ENCODE measurements at regions not wholly inside any gene's neighbourhood (a gene's known extent, or its start where the extent isn't known, plus 50 kb on each side); places are given as distances from the start of the nearest gene placed in this dataset.

GRCh38 chr22:49602481-49602880, 225.2 kb downstream of the BRD1 start:
- CTCF ChIA-PET (ENCODE audit: low intra/inter-chr PET ratio, low total read pairs), result no interaction called here

More at GRCh38 chr22:49602481-49602880, 225.2 kb downstream of the BRD1 start:
- peaks cover 10% of the 10 kb centered on the region; the same call in 1 of the 2 replicates for H3K9me3 ChIP-seq (ENCODE audit: low read length)
- FAIRE-seq (no peak), DNase-seq (ENCODE audit: low spot score) (no peak), ATAC-seq (no peak)
- no peak overlapping the region for H3K27ac ChIP-seq (ENCODE audit: extremely low read length, insufficient read depth, low read length)
- 50% methylated on average over 2 of the region's 13 CpGs for WGBS (ENCODE audit: low lambda C conversion rate)
- TF ChIP-seq ZNF382 (CRISPR knock-in tag; IDR thresholded peaks at IDR 0.05; ENCODE audit: borderline replicate concordance), result no peak
- no peak for TF ChIP-seq ZNF329 (CRISPR knock-in tag; IDR thresholded peaks at IDR 0.05; ENCODE audit: low read depth)
- TF ChIP-seq, protein P1, sequence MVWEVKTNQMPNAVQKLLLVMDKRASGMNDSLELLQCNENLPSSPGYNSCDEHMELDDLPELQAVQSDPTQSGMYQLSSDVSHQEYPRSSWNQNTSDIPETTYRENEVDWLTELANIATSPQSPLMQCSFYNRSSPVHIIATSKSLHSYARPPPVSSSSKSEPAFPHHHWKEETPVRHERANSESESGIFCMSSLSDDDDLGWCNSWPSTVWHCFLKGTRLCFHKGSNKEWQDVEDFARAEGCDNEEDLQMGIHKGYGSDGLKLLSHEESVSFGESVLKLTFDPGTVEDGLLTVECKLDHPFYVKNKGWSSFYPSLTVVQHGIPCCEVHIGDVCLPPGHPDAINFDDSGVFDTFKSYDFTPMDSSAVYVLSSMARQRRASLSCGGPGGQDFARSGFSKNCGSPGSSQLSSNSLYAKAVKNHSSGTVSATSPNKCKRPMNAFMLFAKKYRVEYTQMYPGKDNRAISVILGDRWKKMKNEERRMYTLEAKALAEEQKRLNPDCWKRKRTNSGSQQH (CRISPR knock-in tag; IDR thresholded peaks at IDR 0.05; ENCODE audit: low read depth), result no peak
- TF ChIP-seq ZNF616 (CRISPR knock-in tag; IDR thresholded peaks at IDR 0.05; ENCODE audit: low read depth), result no peak
- no peak for TF ChIP-seq PRDM10 (CRISPR knock-in tag; IDR thresholded peaks at IDR 0.05; ENCODE audit: low read depth)
- TF ChIP-seq, protein P2, sequence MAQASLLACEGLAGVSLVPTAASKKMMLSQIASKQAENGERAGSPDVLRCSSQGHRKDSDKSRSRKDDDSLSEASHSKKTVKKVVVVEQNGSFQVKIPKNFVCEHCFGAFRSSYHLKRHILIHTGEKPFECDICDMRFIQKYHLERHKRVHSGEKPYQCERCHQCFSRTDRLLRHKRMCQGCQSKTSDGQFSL (CRISPR knock-in tag; IDR thresholded peaks at IDR 0.05), result no peak
- no peak overlapping the region for H3K4me2 ChIP-seq (ENCODE audit: low read depth, low read length)
- H3K36me3 ChIP-seq (replicated peaks in 1 of 2; ENCODE audit: control insufficient read depth in 1 of 2, insufficient read depth in 2 of 2, low read length in 2 of 2), result no peaks in the 10 kb centered on the region
- H3K9ac ChIP-seq (ENCODE audit: insufficient read depth, low read depth, low read length), result no peak overlapping the region
- no peak overlapping the region for H3K4me3 ChIP-seq (replicated peaks in 1 of 3; ENCODE audit: insufficient read depth in 1 of 3, low read depth in 2 of 3, low read length in 3 of 3)
- H3K27me3 ChIP-seq (ENCODE audit: control insufficient read depth in 1 of 2, insufficient read depth in 2 of 2, low read length in 2 of 2), result peaks cover 12 to 54% of the 10 kb centered on the region in 2 experiments
- POLR2A ChIA-PET, result no interaction called here
- no peaks in the 10 kb centered on the region; the same call in 1 of the 2 replicates for H4K20me1 ChIP-seq (ENCODE audit: insufficient read depth, low read length)
- intact Hi-C loops (cut with micrococcal nuclease; ENCODE audit: unreplicated experiment), result no loop called here
- H2AFZ ChIP-seq (ENCODE audit: low read length), result no peak overlapping the region
- in situ Hi-C loops (cut with HindIII; ENCODE audit: extremely low pct_ligation_motif_present, low pct_unique_long_range_greater_than_20kb), result no loop called here
- no peaks in the 10 kb centered on the region for H3K79me2 ChIP-seq (ENCODE audit: insufficient read depth, low read length)
- no TSS peak for BruUV-seq (replicated peaks)
- H3K4me1 ChIP-seq (ENCODE audit: insufficient read depth, low read length), result no peaks in the 10 kb centered on the region

Data from HepG2 (cell line).